ENCODE measurements at regions not wholly inside any gene's neighbourhood (a gene's known extent, or its start where the extent isn't known, plus 50 kb on each side); places are given as distances from the start of the nearest gene placed in this dataset.

GRCh38 chr7:21253740-21254687 is 173.9 kb upstream of the SP4 start:
- peak; percentile 70 for DNase-seq

- DNase-seq: no peak
Observed at GRCh38 chr7:21256310-21256877, 171.5 kb upstream of the SP4 start.

- DNase-seq: no peak
Observed at GRCh38 chr7:21260939-21261338, 166.9 kb upstream of the SP4 start.

- peak; percentile 73 for DNase-seq
Observed at GRCh38 chr7:21261627-21262594, 166.0 kb upstream of the SP4 start.

GRCh38 chr7:21269021-21269420 is 158.9 kb upstream of the SP4 start:
- DNase-seq: no peak

- no peak for DNase-seq
Observed at GRCh38 chr7:21276471-21277035, 151.3 kb upstream of the SP4 start.

- no peak for DNase-seq
Observed at GRCh38 chr7:21278944-21279343, 148.9 kb upstream of the SP4 start.

GRCh38 chr7:21281193-21281592 is 146.7 kb upstream of the SP4 start:
- DNase-seq: no peak

GRCh38 chr7:21293771-21294170 is 134.1 kb upstream of the SP4 start:
- DNase-seq: no peak

GRCh38 chr7:21299766-21300165 is 128.1 kb upstream of the SP4 start:
- DNase-seq: no peak

GRCh38 chr7:21300692-21301091 is 127.2 kb upstream of the SP4 start:
- no peak for DNase-seq

- no peak for DNase-seq
Observed at GRCh38 chr7:21304808-21305375, 123.0 kb upstream of the SP4 start.

- DNase-seq: no peak
Observed at GRCh38 chr7:21305455-21306235, 122.2 kb upstream of the SP4 start.

GRCh38 chr7:21314954-21315353 is 112.9 kb upstream of the SP4 start:
- no peak for DNase-seq

GRCh38 chr7:21317966-21318915 is 109.6 kb upstream of the SP4 start:
- no peak for DNase-seq

- no peak for DNase-seq
Observed at GRCh38 chr7:21318916-21319270, 109.0 kb upstream of the SP4 start.

- no peak for DNase-seq
Observed at GRCh38 chr7:21326241-21326640, 101.6 kb upstream of the SP4 start.

GRCh38 chr7:21326921-21327320 is 101.0 kb upstream of the SP4 start:
- DNase-seq: no peak

- no peak for DNase-seq
Observed at GRCh38 chr7:21327422-21328409, 100.2 kb upstream of the SP4 start.
